Psoas muscle (tissue), 7 donors: ENCODE measurements at regions not wholly inside any gene's neighbourhood (a gene's known extent, or its start where the extent isn't known, plus 50 kb on each side); places are given as distances from the start of the nearest gene placed in this dataset.

Experiments
- ATAC-seq, 4 donors: fragments of 200-7000 bp; cut with Tn5 transposase; one replicate each; pipeline ENCODE4 v1.9.1; 2020; ENCODE audit warnings: moderate library complexity in 3 of 4, mild to moderate bottlenecking in 2 of 4
- DNase-seq, 2 donors: peaks; one replicate each; pipeline ENCODE4 v3.0.0-alpha.2; 2020
- H3K27ac ChIP-seq: fragments of 200-600 bp; one replicate; pipeline ENCODE4 v1.8.0; 2022
- H3K27me3 ChIP-seq, 3 donors: fragments of 200-600 bp in 1 of 3; one replicate each; pipeline versions ENCODE4 v1.6.1 to v1.8.0; 2013 to 2022; ENCODE audit warnings: low read length in 2 of 3, mild to moderate bottlenecking in 2 of 3, moderate library complexity in 1 of 3; ENCODE audit not compliant: insufficient read depth in 3 of 3
- H3K36me3 ChIP-seq, 2 donors: fragments of 200-600 bp in 1 of 2; one replicate each; pipeline versions ENCODE4 v1.6.1 to v1.8.0; 2013 to 2022; ENCODE audit warnings: low read depth in 1 of 2, mild to moderate bottlenecking in 1 of 2, moderate library complexity in 1 of 2; ENCODE audit not compliant: insufficient read depth in 1 of 2
- H3K4me1 ChIP-seq: fragments of 200-600 bp; one replicate; pipeline ENCODE4 v1.8.0; 2022
- H3K4me3 ChIP-seq: fragments of 200-600 bp; one replicate; pipeline ENCODE4 v1.8.0; 2022; ENCODE audit warnings: mild to moderate bottlenecking
- H3K9me3 ChIP-seq: fragments of 200-600 bp; one replicate; pipeline ENCODE4 v1.8.0; 2022
- CTCF ChIP-seq: fragments of 200-600 bp; IDR thresholded peaks from one replicate; pipeline ENCODE4 v1.8.0; 2022; ENCODE audit warnings: antibody characterized with exemption
- WGBS, 3 donors: extraction: QIAGEN DNeasy Blood & Tissue Kit; methylation state at CpG; one replicate each; pipeline versions ENCODE4 v1.1.6 to v1.1.7; 2013; 5-methylcytosine and 5-hydroxymethylcytosine counted together
- intact Hi-C, 2 donors: fragments of 100-400 bp; cut with DNase I; formaldehyde crosslinking; loops; one replicate each; pipeline versions ENCODE4 v1.11.0 to v1.14.2; 2022
- donor health status: healthy with polysubstance abuse.
- donor health status: DM: no; HTN: no; CAD: no; lungs with moderate emphysema.
- donor health status: Bipolar disorder and iron deficiency.
- donor health status: healthy.
- donor health status: DM: yes; HTN: yes; CAD: no.
- donor health status: DM: no; HTN: no; CAD: no.
- donor health status: DM: yes; HTN: yes; CAD: no.

- Histone ChIP-seq H3K9me3 (no peaks in the 10 kb centered on the region), H3K27ac (no peak overlapping the region), H3K36me3 (no peaks in the 10 kb centered on the region), H3K4me1 (no peaks in the 10 kb centered on the region), H3K4me3 (no peak overlapping the region), H3K27me3 (no peaks in the 10 kb centered on the region)
- DNase-seq, result no peak
- peak; percentile 11 for TF ChIP-seq CTCF
- no peak for ATAC-seq
- 74 to 86% (median 79%) methylated on average over 2 of the region's 2 CpGs for WGBS, 3 donors
- intact Hi-C loops, result no loop called here
These were observed 327.2 kb downstream of the DHX35 start for GRCh38 chr20:39289316-39289715.

GRCh38 chr20:39283464-39283863 lies 321.3 kb downstream of the DHX35 start:
- ATAC-seq (no peak), DNase-seq (no peak)
- no peaks in the 10 kb centered on the region for H3K4me1 ChIP-seq
- H3K27me3 ChIP-seq, result no peaks in the 10 kb centered on the region
- no peaks in the 10 kb centered on the region for H3K9me3 ChIP-seq
- intact Hi-C loops, result no loop called here
- TF ChIP-seq CTCF, result no peak
- no peaks in the 10 kb centered on the region for H3K36me3 ChIP-seq
- H3K27ac ChIP-seq, result no peak overlapping the region
- no peak overlapping the region for H3K4me3 ChIP-seq
- 79 to 84% (median 82%) methylated on average over 4 of the region's 4 CpGs for WGBS, 3 donors

- no peak for TF ChIP-seq CTCF
- Histone ChIP-seq H3K36me3 (no peaks in the 10 kb centered on the region), H3K27me3 (no peaks in the 10 kb centered on the region), H3K4me1 (no peaks in the 10 kb centered on the region), H3K9me3 (no peaks in the 10 kb centered on the region), H3K4me3 (no peak overlapping the region), H3K27ac (no peak overlapping the region)
- peak; percentile 54 to 90 (median 82) for ATAC-seq
- WGBS, 3 donors, result 17 to 40% (median 20%) methylated on average over 10 of the region's 10 CpGs
- intact Hi-C loops, result no loop called here
- no peak for DNase-seq
These were observed 320.5 kb downstream of the DHX35 start for GRCh38 chr20:39282619-39283092.

- intact Hi-C loops, result no loop called here
- TF ChIP-seq CTCF, result no peak
- H3K9me3 ChIP-seq, result no peaks in the 10 kb centered on the region
- no peak for ATAC-seq
- no peak overlapping the region for H3K4me3 ChIP-seq
- H3K27me3 ChIP-seq, result no peaks in the 10 kb centered on the region
- no peaks in the 10 kb centered on the region for H3K4me1 ChIP-seq
- no peak for DNase-seq
- no peaks in the 10 kb centered on the region for H3K36me3 ChIP-seq
- 91 to 96% (median 93%) methylated on average over 3 of the region's 3 CpGs for WGBS, 3 donors
- H3K27ac ChIP-seq, result no peak overlapping the region
These were observed 318.7 kb downstream of the DHX35 start for GRCh38 chr20:39280875-39281274.

GRCh38 chr20:39278230-39278788 lies 316.2 kb downstream of the DHX35 start:
- no peaks in the 10 kb centered on the region for H3K27me3 ChIP-seq
- TF ChIP-seq CTCF, result no peak
- no peak for ATAC-seq
- intact Hi-C loops, result loop anchor here in 1 of 2 donors (10.0 kb wide), 1 partner anchor 1686 kb away; no protein-coding TSS in a partner anchor
- DNase-seq, result no peak
- H3K9me3 ChIP-seq, result no peaks in the 10 kb centered on the region
- no peak overlapping the region for H3K27ac ChIP-seq
- H3K4me3 ChIP-seq, result no peak overlapping the region
- no peaks in the 10 kb centered on the region for H3K4me1 ChIP-seq
- 46 to 53% (median 46%) methylated on average over 5 of the region's 5 CpGs for WGBS, 3 donors
- H3K36me3 ChIP-seq, result no peaks in the 10 kb centered on the region
